GM23338 (cell line): ENCODE measurements at regions not wholly inside any gene's neighbourhood (a gene's known extent, or its start where the extent isn't known, plus 50 kb on each side); places are given as distances from the start of the nearest gene placed in this dataset.

Experiments used
- ATAC-seq: fragments of 200-7000 bp; cut with Tn5 transposase; 3 replicates; pipeline ENCODE4 v1.9.1; 2020
- DNase-seq: peaks from one replicate; pipeline ENCODE4 v3.0.0-alpha.2; 2015; ENCODE audit warnings: low spot score
- H2AFZ ChIP-seq: fragments of 200-600 bp; sonication (generic); 2 replicates; pipeline ENCODE4 v1.8.0; 2016; ENCODE audit warnings: antibody characterized with exemption, mild to moderate bottlenecking, moderate library complexity
- H3F3A ChIP-seq: fragments of 200-600 bp; sonication (generic); replicated peaks from 2 replicates; pipeline ENCODE4 v1.8.0; 2017; ENCODE audit warnings: antibody characterized with exemption, mixed run types, low read depth
- H3K27ac ChIP-seq: fragments of 200-600 bp; sonication (generic); 2 replicates; pipeline ENCODE4 v1.6.1; 2016; ENCODE audit warnings: low read depth
- H3K27me3 ChIP-seq: fragments of 200-600 bp; sonication (generic); 2 replicates; pipeline ENCODE4 v1.8.0; 2016; ENCODE audit warnings: mild to moderate bottlenecking, mixed run types, moderate library complexity; ENCODE audit not compliant: insufficient read depth
- H3K36me3 ChIP-seq: fragments of 200-600 bp; sonication (generic); 2 replicates; pipeline ENCODE4 v1.8.0; 2016; ENCODE audit warnings: mild to moderate bottlenecking; ENCODE audit not compliant: insufficient read depth
- H3K4me1 ChIP-seq: fragments of 200-600 bp; sonication (generic); 2 replicates; pipeline ENCODE4 v1.8.0; 2016; ENCODE audit warnings: mild to moderate bottlenecking, moderate library complexity; ENCODE audit not compliant: insufficient read depth
- H3K4me2 ChIP-seq: fragments of 200-600 bp; sonication (generic); 2 replicates; pipeline ENCODE4 v1.7.1; 2017; ENCODE audit warnings: mixed run types
- H3K4me3 ChIP-seq: fragments of 200-600 bp; sonication (generic); 2 replicates; pipeline ENCODE4 v1.6.1; 2016; ENCODE audit warnings: mixed run types
- H3K79me2 ChIP-seq: fragments of 200-600 bp; sonication (generic); replicated peaks from 2 replicates; pipeline ENCODE4 v1.8.0; 2017; ENCODE audit warnings: mild to moderate bottlenecking; ENCODE audit not compliant: insufficient read depth
- H3K9me2 ChIP-seq: fragments of 200-600 bp; sonication (generic); 2 replicates; pipeline ENCODE4 v1.8.0; 2017; ENCODE audit not compliant: insufficient read depth
- H4K20me1 ChIP-seq: fragments of 200-600 bp; sonication (generic); replicated peaks from 2 replicates; pipeline ENCODE4 v1.8.0; 2017; ENCODE audit warnings: mild to moderate bottlenecking; ENCODE audit not compliant: insufficient read depth
- H3K27ac Mint-ChIP-seq: 2 replicates; pipeline ENCODE4 v1.8.0; 2020; ENCODE audit warnings: inconsistent platforms, mild to moderate bottlenecking, moderate library complexity, mixed read lengths
- H3K27me3 Mint-ChIP-seq: 3 replicates; pipeline ENCODE4 v1.8.0; 2022; ENCODE audit warnings: low read depth, mild to moderate bottlenecking, moderate library complexity, mixed read lengths, inconsistent platforms; ENCODE audit not compliant: insufficient read depth, poor library complexity
- H3K36me3 Mint-ChIP-seq: 3 replicates; pipeline ENCODE4 v1.8.0; 2021; ENCODE audit warnings: low read depth, mild to moderate bottlenecking, inconsistent platforms, moderate library complexity, mixed read lengths
- H3K4me1 Mint-ChIP-seq: 3 replicates; pipeline ENCODE4 v1.8.0; 2020; ENCODE audit warnings: mild to moderate bottlenecking, inconsistent platforms, mixed read lengths
- H3K4me3 Mint-ChIP-seq: 3 replicates; pipeline ENCODE4 v1.8.0; 2021; ENCODE audit warnings: moderate library complexity, mild to moderate bottlenecking, inconsistent platforms, mixed read lengths
- H3K9me3 Mint-ChIP-seq: 3 replicates; pipeline ENCODE4 v1.8.0; 2020; ENCODE audit warnings: moderate library complexity, mild to moderate bottlenecking, inconsistent platforms, mixed read lengths
- CREB1 ChIP-seq: fragments of 250-450 bp; sonication (Bioruptor Pico); IDR thresholded peaks from 2 replicates; pipeline ENCODE4 v1.5.0; 2020; ENCODE audit warnings: low read depth, mild to moderate bottlenecking, moderate library complexity
- EZH2 ChIP-seq: fragments of 200-600 bp; sonication (generic); IDR thresholded peaks from one replicate; pipeline ENCODE4 v1.8.0; 2017; ENCODE audit warnings: antibody characterized with exemption, mild to moderate bottlenecking, low read depth; ENCODE audit not compliant: unreplicated experiment
- EZH2phosphoT487 ChIP-seq: fragments of 200-600 bp; sonication (generic); IDR thresholded peaks from one replicate; pipeline ENCODE4 v1.8.1; 2018; ENCODE audit warnings: antibody characterized with exemption; ENCODE audit not compliant: unreplicated experiment
- JUNB ChIP-seq: IDR thresholded peaks from one replicate; pipeline ENCODE4 v1.6.1; 2016; ENCODE audit warnings: antibody characterized with exemption; ENCODE audit not compliant: unreplicated experiment
- NANOG ChIP-seq: IDR thresholded peaks from 2 replicates; pipeline ENCODE4 v1.6.1; 2016; ENCODE audit warnings: antibody characterized with exemption, borderline replicate concordance
- POLR2AphosphoS5 ChIP-seq: IDR thresholded peaks from 2 replicates; pipeline ENCODE4 v1.6.1; 2016; ENCODE audit warnings: antibody characterized with exemption, low read depth
- STAT1 ChIP-seq: IDR thresholded peaks from one replicate; pipeline ENCODE4 v1.6.1; 2016; ENCODE audit warnings: antibody characterized with exemption; ENCODE audit not compliant: unreplicated experiment
- ZNF114 ChIP-seq: fragments of 250-450 bp; sonication (Bioruptor Pico); IDR thresholded peaks from 2 replicates; pipeline ENCODE4 v1.5.0; 2020; ENCODE audit warnings: mild to moderate bottlenecking, moderate library complexity
- ZNF331 ChIP-seq: fragments of 250-450 bp; sonication (Bioruptor Pico); IDR thresholded peaks from 2 replicates; pipeline ENCODE4 v1.5.0; 2020; ENCODE audit warnings: low read depth, mild to moderate bottlenecking, moderate library complexity
- TF ChIP-seq, protein P1 (sequence below): IDR thresholded peaks from 2 replicates; pipeline ENCODE4 v1.6.1; 2016; ENCODE audit warnings: antibody characterized with exemption
- TF ChIP-seq, protein P2 (sequence below): IDR thresholded peaks from one replicate; pipeline ENCODE4 v1.6.1; 2018; ENCODE audit warnings: antibody characterized with exemption; ENCODE audit not compliant: unreplicated experiment

GRCh38 chr4:163959932-163960331 lies 465.4 kb downstream of the TMA16 start (continued):
- no peak for TF ChIP-seq EZH2
- no peak for TF ChIP-seq ZNF114 (CRISPR knock-in tag)
- TF ChIP-seq ZNF331 (CRISPR knock-in tag), result no peak
- no peak for TF ChIP-seq CREB1 (CRISPR knock-in tag)
- no peak for TF ChIP-seq EZH2phosphoT487
- no peak for TF ChIP-seq NANOG
- TF ChIP-seq, protein P1, sequence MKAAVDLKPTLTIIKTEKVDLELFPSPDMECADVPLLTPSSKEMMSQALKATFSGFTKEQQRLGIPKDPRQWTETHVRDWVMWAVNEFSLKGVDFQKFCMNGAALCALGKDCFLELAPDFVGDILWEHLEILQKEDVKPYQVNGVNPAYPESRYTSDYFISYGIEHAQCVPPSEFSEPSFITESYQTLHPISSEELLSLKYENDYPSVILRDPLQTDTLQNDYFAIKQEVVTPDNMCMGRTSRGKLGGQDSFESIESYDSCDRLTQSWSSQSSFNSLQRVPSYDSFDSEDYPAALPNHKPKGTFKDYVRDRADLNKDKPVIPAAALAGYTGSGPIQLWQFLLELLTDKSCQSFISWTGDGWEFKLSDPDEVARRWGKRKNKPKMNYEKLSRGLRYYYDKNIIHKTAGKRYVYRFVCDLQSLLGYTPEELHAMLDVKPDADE, result no peak
- TF ChIP-seq, protein P2, sequence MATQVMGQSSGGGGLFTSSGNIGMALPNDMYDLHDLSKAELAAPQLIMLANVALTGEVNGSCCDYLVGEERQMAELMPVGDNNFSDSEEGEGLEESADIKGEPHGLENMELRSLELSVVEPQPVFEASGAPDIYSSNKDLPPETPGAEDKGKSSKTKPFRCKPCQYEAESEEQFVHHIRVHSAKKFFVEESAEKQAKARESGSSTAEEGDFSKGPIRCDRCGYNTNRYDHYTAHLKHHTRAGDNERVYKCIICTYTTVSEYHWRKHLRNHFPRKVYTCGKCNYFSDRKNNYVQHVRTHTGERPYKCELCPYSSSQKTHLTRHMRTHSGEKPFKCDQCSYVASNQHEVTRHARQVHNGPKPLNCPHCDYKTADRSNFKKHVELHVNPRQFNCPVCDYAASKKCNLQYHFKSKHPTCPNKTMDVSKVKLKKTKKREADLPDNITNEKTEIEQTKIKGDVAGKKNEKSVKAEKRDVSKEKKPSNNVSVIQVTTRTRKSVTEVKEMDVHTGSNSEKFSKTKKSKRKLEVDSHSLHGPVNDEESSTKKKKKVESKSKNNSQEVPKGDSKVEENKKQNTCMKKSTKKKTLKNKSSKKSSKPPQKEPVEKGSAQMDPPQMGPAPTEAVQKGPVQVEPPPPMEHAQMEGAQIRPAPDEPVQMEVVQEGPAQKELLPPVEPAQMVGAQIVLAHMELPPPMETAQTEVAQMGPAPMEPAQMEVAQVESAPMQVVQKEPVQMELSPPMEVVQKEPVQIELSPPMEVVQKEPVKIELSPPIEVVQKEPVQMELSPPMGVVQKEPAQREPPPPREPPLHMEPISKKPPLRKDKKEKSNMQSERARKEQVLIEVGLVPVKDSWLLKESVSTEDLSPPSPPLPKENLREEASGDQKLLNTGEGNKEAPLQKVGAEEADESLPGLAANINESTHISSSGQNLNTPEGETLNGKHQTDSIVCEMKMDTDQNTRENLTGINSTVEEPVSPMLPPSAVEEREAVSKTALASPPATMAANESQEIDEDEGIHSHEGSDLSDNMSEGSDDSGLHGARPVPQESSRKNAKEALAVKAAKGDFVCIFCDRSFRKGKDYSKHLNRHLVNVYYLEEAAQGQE, result no peak
- no peak for TF ChIP-seq STAT1
- no peak for TF ChIP-seq JUNB
- no peak for TF ChIP-seq POLR2AphosphoS5

DNA sequence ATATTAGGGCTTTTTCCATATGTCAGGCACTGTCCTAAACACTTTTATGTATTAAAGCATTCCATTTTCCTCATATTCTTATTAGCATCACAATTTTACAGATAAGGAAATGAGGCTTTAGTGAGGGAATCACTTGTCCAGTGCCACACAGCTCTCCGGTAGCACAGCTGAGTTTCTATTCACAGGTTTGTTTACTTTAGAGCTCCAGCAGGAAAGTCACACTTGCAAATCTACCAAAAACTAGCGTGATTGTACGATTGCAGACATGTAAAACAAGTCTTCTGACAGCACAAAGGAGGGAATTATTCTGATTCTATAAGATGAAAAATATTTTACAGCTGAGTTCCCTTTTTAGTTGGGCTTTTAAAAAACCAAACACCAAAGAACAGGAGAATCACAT lies 472.1 kb downstream of the TMA16 start:
- Histone ChIP-seq H3K36me3 (no peaks in the 10 kb centered on the region), H3K27ac (no peak overlapping the region), H2AFZ (no peak overlapping the region), H3F3A (no peaks in the 10 kb centered on the region), H3K4me2 (no peak overlapping the region), H3K79me2 (no peaks in the 10 kb centered on the region), H3K9me2 (no peaks in the 10 kb centered on the region), H3K4me1 (no peaks in the 10 kb centered on the region), H4K20me1 (no peaks in the 10 kb centered on the region), H3K4me3 (no peak overlapping the region), H3K27me3 (no peaks in the 10 kb centered on the region)
- Mint-ChIP-seq H3K27me3 (no peaks in the 10 kb centered on the region), H3K4me1 (no peaks in the 10 kb centered on the region), H3K4me3 (no peak overlapping the region), H3K27ac (no peak overlapping the region), H3K36me3 (no peaks in the 10 kb centered on the region), H3K9me3 (no peaks in the 10 kb centered on the region)
- ATAC-seq, result no peak
- DNase-seq, result no peak
- TF ChIP-seq STAT1, result no peak
- TF ChIP-seq, protein P2, result no peak
- TF ChIP-seq ZNF114 (CRISPR knock-in tag), result no peak
- TF ChIP-seq POLR2AphosphoS5, result no peak
- no peak for TF ChIP-seq EZH2phosphoT487
- TF ChIP-seq NANOG, result no peak
- TF ChIP-seq ZNF331 (CRISPR knock-in tag), result no peak
